BJ (cell line): ENCODE measurements at regions not wholly inside any gene's neighbourhood (a gene's known extent, or its start where the extent isn't known, plus 50 kb on each side); places are given as distances from the start of the nearest gene placed in this dataset.

Experiments used
- CTCF ChIA-PET: fragments of 350-600 bp; formaldehyde crosslinking; extraction: SDS; loops from one replicate; lab custom pipeline; 2021; ENCODE audit warnings: antibody characterized with exemption, inconsistent platforms; lab: Yijun Ruan, JAX
- POLR2A ChIA-PET: fragments of 300-600 bp; sonication (Branson Sonifier 250); formaldehyde crosslinking; extraction: SDS; loops from one replicate; lab custom pipeline; 2021; ENCODE audit warnings: antibody characterized with exemption; lab: Charles Lee
- DNase-seq: peaks from one replicate; pipeline ENCODE4 v3.0.0-alpha.2; 2011; ENCODE audit warnings: low read depth
- H3K27me3 ChIP-seq: 2 replicates; pipeline ENCODE4 v1.6.0; 2011; ENCODE audit warnings: low read length; ENCODE audit not compliant: control insufficient read depth, insufficient read depth
- H3K36me3 ChIP-seq: 2 replicates; pipeline ENCODE4 v1.5.1; 2011; ENCODE audit warnings: low read length; ENCODE audit not compliant: control insufficient read depth, insufficient read depth
- H3K4me3 ChIP-seq: 2 replicates; pipeline ENCODE4 v1.5.1; 2011; ENCODE audit warnings: low read depth, mild to moderate bottlenecking, control low read depth, low read length
- TF ChIP-seq, protein P1 (sequence below): IDR thresholded peaks from 2 replicates; pipeline ENCODE4 v1.5.1; 2011; ENCODE audit warnings: low read depth, mild to moderate bottlenecking, control low read depth, inconsistent platforms, low read length, moderate library complexity; ENCODE audit not compliant: insufficient read depth

DNA sequence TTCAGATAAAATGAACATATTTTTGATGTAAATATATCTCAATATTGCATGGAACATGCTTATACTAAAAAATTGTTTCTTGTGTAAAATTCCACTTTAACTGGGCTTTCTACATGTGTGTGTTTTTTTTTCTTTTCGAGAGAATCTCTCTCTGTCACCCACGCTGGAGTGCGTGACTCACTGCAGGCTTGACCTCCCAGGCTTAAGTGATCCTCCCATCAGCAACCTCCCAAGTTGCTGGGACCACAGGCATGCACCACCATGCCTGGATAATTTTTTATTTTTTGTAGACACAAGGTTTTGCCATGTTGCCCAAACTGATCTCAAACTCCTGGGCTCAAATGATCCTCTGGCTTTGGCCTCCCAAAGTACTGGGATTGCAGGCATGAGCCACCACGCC, 254.6 kb downstream of the LOXHD1 start:
- DNase-seq = no peak
- Histone ChIP-seq H3K36me3 (no peaks in the 10 kb centered on the region), H3K4me3 (no peak overlapping the region), H3K27me3 (peaks cover 1% of the 10 kb centered on the region)
- TF ChIP-seq, protein P1, sequence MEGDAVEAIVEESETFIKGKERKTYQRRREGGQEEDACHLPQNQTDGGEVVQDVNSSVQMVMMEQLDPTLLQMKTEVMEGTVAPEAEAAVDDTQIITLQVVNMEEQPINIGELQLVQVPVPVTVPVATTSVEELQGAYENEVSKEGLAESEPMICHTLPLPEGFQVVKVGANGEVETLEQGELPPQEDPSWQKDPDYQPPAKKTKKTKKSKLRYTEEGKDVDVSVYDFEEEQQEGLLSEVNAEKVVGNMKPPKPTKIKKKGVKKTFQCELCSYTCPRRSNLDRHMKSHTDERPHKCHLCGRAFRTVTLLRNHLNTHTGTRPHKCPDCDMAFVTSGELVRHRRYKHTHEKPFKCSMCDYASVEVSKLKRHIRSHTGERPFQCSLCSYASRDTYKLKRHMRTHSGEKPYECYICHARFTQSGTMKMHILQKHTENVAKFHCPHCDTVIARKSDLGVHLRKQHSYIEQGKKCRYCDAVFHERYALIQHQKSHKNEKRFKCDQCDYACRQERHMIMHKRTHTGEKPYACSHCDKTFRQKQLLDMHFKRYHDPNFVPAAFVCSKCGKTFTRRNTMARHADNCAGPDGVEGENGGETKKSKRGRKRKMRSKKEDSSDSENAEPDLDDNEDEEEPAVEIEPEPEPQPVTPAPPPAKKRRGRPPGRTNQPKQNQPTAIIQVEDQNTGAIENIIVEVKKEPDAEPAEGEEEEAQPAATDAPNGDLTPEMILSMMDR = no peak
- CTCF ChIA-PET = no interaction called here
- POLR2A ChIA-PET = no interaction called here

DNA sequence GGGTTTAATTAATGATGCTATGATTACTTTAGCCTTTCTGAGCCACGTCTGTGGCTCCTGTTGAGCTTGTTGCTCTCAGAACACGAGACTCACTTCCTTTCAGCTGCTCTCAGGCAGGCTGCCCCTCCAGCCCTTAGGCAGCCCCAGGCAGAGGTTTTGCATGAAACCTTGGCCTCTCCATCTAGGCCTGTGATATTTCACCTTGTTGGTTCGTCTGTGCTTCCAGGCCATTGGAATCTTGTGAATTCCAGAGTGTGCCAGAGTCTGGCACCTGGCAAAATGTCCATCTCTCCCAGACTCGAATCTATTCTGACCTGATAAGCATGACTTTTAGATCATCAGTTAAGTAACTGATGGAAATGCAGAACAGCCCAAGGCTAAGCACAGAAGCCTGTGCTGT, 254.1 kb downstream of the LOXHD1 start:
- H3K27me3 ChIP-seq = peaks cover 1% of the 10 kb centered on the region
- TF ChIP-seq, protein P1 = no peak
- POLR2A ChIA-PET = no interaction called here
- CTCF ChIA-PET = no interaction called here
- no peaks in the 10 kb centered on the region for H3K36me3 ChIP-seq
- H3K4me3 ChIP-seq = no peak overlapping the region
- no peak for DNase-seq

DNA sequence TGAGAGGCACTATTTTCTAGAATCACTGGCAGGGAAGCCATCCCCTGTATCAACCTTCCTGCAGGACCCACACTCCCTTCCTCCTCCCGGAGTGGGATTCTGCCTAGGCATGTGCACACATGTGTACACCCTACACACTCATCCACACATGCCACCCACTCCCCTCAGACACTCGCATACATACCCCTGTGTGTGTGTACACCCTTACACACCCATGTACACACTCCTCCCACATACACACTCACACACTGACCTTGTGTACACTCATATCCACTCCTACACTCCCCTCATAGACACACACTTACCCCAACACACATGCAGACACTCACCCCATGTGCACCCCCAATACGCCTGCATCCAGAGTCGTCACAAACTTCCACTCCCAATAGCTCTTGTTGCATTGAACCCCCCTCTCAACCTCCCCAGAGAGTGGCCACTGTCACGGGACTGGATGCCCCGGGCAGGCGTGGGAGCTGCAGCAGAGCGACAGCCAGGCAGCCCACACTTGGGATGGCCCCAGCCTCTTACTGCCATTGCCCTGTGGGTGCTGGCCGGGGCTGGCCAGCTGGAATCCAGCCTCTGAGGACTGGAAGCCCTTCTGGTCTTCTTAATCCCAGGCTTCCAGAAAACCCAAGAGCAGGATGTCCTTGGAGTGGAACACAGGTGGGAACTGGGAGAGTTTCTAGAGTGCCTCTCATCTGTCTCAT, 251.0 kb downstream of the LOXHD1 start:
- POLR2A ChIA-PET = no interaction called here
- Histone ChIP-seq H3K36me3 (no peaks in the 10 kb centered on the region), H3K27me3 (peaks cover 3% of the 10 kb centered on the region), H3K4me3 (no peak overlapping the region)
- CTCF ChIA-PET = no interaction called here
- DNase-seq = no peak
- TF ChIP-seq, protein P1 = no peak

DNA sequence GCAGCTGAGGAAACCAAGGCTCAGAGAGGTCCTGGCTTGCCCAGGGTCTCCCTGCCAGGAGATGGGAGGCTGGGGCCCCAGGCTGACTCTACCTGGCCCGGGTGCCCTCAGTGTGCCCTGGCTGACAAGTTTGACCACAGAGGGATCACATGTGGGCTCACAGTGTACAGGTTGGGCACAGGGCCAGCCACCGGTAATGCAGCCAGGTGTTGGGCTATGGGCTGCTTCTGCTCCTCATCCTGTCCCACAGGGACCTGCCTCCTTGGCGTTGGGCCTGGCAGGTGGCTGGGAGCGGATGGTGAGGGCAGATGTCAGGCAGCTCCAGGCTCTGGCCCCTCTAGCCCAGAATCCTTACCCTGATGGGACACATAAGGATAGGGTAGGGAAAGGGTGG, 250.5 kb downstream of the LOXHD1 start:
- CTCF ChIA-PET = no interaction called here
- no peak overlapping the region for H3K4me3 ChIP-seq
- POLR2A ChIA-PET = no interaction called here

DNA sequence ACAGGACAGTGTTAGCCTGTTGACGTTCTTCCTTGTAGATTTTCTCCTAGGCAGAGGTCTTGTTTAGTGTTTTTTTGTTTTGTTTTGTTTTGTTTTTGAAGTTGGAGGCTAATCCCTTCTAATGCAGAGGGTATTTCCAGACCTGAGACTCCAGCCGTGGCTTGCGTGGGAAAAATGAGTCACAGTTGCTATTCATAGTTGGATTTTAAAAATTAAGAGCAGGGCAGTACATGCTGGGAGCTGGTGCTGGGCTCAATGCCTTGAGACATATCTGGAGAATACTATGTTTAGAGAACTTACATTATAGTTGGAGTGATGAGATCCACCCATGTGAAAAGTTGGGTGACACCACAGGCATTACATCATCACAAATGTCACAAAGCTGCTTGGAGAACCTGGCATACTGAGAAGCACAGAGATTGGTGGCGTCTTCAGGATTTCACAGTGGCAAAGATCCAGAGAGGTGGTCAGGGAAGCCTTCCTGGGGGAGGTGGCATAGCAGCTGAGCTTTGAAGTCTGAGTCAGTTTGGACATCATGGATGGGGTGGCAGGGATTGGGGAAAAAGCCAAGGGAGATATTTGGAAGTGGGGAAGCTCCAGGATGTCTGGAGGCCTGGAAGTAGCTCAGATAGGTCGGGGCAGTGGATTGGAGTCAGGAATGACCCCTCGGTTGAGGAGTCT, 249.4 kb downstream of the LOXHD1 start:
- ChIA-PET CTCF (interaction anchor here (1.3 kb wide), 1 partner anchor 9 kb away, joined by 3 read pairs; no protein-coding TSS in a partner anchor), POLR2A (no interaction called here)
- no peaks in the 10 kb centered on the region; the same call in 1 of the 2 replicates for H3K36me3 ChIP-seq
- H3K4me3 ChIP-seq = no peak overlapping the region
- DNase-seq = no peak
- TF ChIP-seq, protein P1 = no peak
- peaks cover 3% of the 10 kb centered on the region for H3K27me3 ChIP-seq

More for the DNA sequence above, 250.5 kb downstream of the LOXHD1 start:
- DNase-seq = no peak
- Histone ChIP-seq H3K27me3 (peaks cover 3% of the 10 kb centered on the region), H3K36me3 (no peaks in the 10 kb centered on the region)
- TF ChIP-seq, protein P1 = no peak
